22Rv1 (cell line): ENCODE measurements at regions not wholly inside any gene's neighbourhood (a gene's known extent, or its start where the extent isn't known, plus 50 kb on each side); places are given as distances from the start of the nearest gene placed in this dataset.

Experiments used
- ZFX ChIP-seq: fragments of 450-650 bp; IDR thresholded peaks from 2 replicates; pipeline ENCODE4 v1.6.1; 2017; ENCODE audit warnings: antibody characterized with exemption, borderline replicate concordance
- TF ChIP-seq, protein P1 (sequence below): fragments of 450-650 bp; IDR thresholded peaks from 2 replicates; pipeline ENCODE4 v1.5.1; 2017; ENCODE audit warnings: mild to moderate bottlenecking

DNA sequence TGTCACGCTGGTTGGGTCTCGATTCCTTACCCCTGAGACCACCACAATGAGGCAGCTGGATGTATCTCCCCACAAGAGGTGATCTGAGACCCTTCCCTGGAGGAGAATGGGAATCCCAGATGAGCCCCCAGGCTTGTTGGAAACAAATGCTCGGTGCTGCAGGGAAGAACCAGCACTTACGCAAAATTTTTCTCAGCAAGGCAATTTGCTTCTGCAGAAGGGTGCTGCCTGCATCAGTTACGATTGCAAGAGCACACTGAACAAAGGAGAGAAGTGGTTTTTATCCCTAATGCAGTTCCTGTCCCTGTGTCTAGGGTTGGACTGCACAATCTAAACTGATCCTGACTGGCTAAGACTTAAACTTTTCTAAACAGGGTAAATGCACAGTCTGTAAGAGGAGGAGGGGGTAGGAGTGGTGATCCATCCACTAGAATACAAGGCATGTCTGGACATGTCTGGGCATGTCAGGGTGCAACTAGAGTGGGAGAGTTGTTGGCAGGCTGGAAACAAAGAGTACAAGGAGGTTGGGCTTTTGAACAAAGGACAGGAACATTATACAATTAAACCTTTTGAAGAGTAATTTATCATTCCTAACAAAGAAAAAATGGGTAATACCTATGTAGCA lies 114.9 kb upstream of the FAM3C start:
- TF ChIP-seq ZFX = no peak
- TF ChIP-seq, protein P1, sequence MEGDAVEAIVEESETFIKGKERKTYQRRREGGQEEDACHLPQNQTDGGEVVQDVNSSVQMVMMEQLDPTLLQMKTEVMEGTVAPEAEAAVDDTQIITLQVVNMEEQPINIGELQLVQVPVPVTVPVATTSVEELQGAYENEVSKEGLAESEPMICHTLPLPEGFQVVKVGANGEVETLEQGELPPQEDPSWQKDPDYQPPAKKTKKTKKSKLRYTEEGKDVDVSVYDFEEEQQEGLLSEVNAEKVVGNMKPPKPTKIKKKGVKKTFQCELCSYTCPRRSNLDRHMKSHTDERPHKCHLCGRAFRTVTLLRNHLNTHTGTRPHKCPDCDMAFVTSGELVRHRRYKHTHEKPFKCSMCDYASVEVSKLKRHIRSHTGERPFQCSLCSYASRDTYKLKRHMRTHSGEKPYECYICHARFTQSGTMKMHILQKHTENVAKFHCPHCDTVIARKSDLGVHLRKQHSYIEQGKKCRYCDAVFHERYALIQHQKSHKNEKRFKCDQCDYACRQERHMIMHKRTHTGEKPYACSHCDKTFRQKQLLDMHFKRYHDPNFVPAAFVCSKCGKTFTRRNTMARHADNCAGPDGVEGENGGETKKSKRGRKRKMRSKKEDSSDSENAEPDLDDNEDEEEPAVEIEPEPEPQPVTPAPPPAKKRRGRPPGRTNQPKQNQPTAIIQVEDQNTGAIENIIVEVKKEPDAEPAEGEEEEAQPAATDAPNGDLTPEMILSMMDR = no peak
